ENCODE measurements at regions not wholly inside any gene's neighbourhood (a gene's known extent, or its start where the extent isn't known, plus 50 kb on each side); places are given as distances from the start of the nearest gene placed in this dataset.
"Not testable (repeated sequence)": the region's sequence is repeated elsewhere in the genome, so short reads cannot be mapped to it uniquely, and the experiment has no call there.

DNA sequence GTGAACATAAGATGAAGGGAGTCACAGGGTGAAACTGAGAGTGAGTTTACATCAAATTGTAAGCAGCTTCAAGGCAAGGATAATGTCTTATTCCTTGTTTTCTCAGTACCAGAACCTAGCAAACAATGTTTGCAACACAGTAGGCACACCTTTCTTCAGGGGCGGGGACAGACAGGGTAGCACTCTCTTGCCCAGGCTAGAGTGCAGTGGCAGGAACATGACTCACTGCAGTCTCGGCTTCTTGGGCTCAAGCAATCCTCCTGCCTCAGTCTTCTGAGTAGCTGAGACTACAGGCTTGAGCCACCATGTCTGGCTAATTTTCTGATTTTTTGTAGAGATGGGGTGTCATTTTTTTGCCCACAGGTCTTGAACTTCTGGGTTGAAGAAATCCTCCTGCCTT lies 299.8 kb downstream of the CD83 start:
- H3K4me1 ChIP-seq (ENCODE audit: control insufficient read depth in 2 of 2, insufficient read depth in 2 of 2, low read length in 2 of 2) = no peaks in the 10 kb centered on the region
- Mint-ChIP-seq H3K4me1 (peaks cover 0 to 2% (median 0%) of the 10 kb centered on the region in 7 donors), H3K27ac (no peak overlapping the region), H3K4me3 (no peak overlapping the region), H3K36me3 (peaks cover 0 to 11% (median 2%) of the 10 kb centered on the region in 5 donors), H3K9me3 (peaks cover 0 to 4% (median 0%) of the 10 kb centered on the region in 11 donors), H3K27me3 (no peaks in the 10 kb centered on the region)
- no peak overlapping the region for H3K4me3 ChIP-seq (ENCODE audit: low read length)
- H3K36me3 ChIP-seq (ENCODE audit: control insufficient read depth in 2 of 3, insufficient read depth in 3 of 3, low read length in 3 of 3) = no peaks in the 10 kb centered on the region
- no peak for ATAC-seq
- no peak overlapping the region for H3K27ac ChIP-seq (ENCODE audit: low read depth, low read length)
- H3K27me3 ChIP-seq (ENCODE audit: control insufficient read depth in 2 of 2, insufficient read depth in 2 of 2, low read length in 2 of 2) = no peaks in the 10 kb centered on the region
- ChIA-PET POLR2A (interaction anchor here (0.7 kb wide), 1 partner anchor 45 kb away, joined by 3 read pairs; no protein-coding TSS in a partner anchor), CTCF (no interaction called here)
- intact Hi-C loops (cut with micrococcal nuclease) = no loop called here
- no peaks in the 10 kb centered on the region for H3K9me3 ChIP-seq (ENCODE audit: control insufficient read depth in 2 of 3, low read length in 3 of 3)
- DNase-seq = no peak

DNA sequence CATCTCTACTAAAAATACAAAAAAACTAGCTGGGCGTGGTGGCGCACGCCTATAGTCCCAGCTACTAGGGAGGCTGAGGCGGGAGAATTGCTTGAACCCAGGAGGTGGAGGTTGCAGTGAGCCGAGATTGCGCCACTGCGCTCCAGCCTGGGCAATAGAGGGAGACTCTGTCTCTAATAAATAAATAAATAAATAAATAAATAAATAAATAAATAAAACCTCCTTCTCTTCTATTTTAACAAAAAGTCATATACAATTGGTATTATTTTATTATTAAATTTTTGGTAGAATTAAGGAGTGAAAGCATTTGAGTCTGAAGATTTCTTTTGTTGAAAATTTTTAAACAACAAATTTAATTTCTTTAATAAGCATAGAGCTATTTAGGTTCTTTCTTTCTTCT lies 301.7 kb downstream of the CD83 start:
- H3K27ac ChIP-seq (ENCODE audit: low read depth, low read length); H3K4me3 ChIP-seq (ENCODE audit: low read length); H3K36me3 ChIP-seq (ENCODE audit: control insufficient read depth in 2 of 3, insufficient read depth in 3 of 3, low read length in 3 of 3); H3K9me3 ChIP-seq (ENCODE audit: control insufficient read depth in 2 of 3, low read length in 3 of 3); ATAC-seq; H3K9me3 Mint-ChIP-seq; H3K27me3 ChIP-seq (ENCODE audit: control insufficient read depth in 2 of 2, insufficient read depth in 2 of 2, low read length in 2 of 2); H3K27ac Mint-ChIP-seq; POLR2A ChIA-PET; H3K4me3 Mint-ChIP-seq; intact Hi-C loops (cut with micrococcal nuclease); DNase-seq; H3K4me1 ChIP-seq (ENCODE audit: control insufficient read depth in 2 of 2, insufficient read depth in 2 of 2, low read length in 2 of 2); H3K4me1 Mint-ChIP-seq; H3K27me3 Mint-ChIP-seq: not testable (repeated sequence)
- peaks cover 0 to 11% (median 5%) of the 10 kb centered on the region in 5 donors for H3K36me3 Mint-ChIP-seq
- CTCF ChIA-PET = interaction anchor here (1.1 kb wide), 1 partner anchor 75 kb away, joined by 3 read pairs; no protein-coding TSS in a partner anchor

DNA sequence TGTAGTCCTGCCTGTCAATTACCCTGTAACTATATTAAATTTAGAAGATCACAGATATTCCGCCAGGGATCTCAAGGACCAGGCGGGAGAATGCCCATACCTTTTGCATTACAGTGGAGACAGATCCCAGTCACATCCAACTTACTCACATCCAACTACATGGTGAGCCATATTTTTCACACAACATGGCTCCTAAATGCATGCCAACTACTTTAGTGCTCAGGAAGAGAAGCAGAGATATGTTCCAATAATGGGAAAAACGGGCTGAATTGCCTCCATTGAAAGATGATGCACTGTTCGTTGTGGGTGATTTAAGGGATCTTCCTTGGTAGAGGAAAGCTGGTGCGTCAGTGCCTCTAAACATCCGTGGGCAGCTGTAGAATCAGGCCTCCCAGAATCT lies 304.5 kb downstream of the CD83 start:
- no peak overlapping the region for H3K4me3 Mint-ChIP-seq
- Histone ChIP-seq H3K27ac (ENCODE audit: low read depth, low read length) (no peak overlapping the region), H3K4me1 (ENCODE audit: control insufficient read depth in 2 of 2, insufficient read depth in 2 of 2, low read length in 2 of 2) (no peaks in the 10 kb centered on the region), H3K36me3 (ENCODE audit: control insufficient read depth in 2 of 3, insufficient read depth in 3 of 3, low read length in 3 of 3) (no peaks in the 10 kb centered on the region), H3K4me3 (ENCODE audit: low read length) (no peak overlapping the region), H3K27me3 (ENCODE audit: control insufficient read depth in 2 of 2, insufficient read depth in 2 of 2, low read length in 2 of 2) (no peaks in the 10 kb centered on the region), H3K9me3 (ENCODE audit: control insufficient read depth in 2 of 3, low read length in 3 of 3) (no peaks in the 10 kb centered on the region)
- H3K27me3 Mint-ChIP-seq = no peaks in the 10 kb centered on the region
- peaks cover 0 to 11% (median 5%) of the 10 kb centered on the region in 5 donors for H3K36me3 Mint-ChIP-seq
- peaks cover 0 to 13% (median 0%) of the 10 kb centered on the region in 7 donors for H3K4me1 Mint-ChIP-seq
- H3K9me3 Mint-ChIP-seq = peaks cover 0 to 4% (median 0%) of the 10 kb centered on the region in 11 donors
- CTCF ChIA-PET = interaction anchor here (0.7 kb wide), 1 partner anchor 11 kb away, joined by 4 read pairs; no protein-coding TSS in a partner anchor
- ATAC-seq (no peak), DNase-seq (no peak)
- no peak overlapping the region for H3K27ac Mint-ChIP-seq
- intact Hi-C loops (cut with micrococcal nuclease) = no loop called here
- POLR2A ChIA-PET = no interaction called here

DNA sequence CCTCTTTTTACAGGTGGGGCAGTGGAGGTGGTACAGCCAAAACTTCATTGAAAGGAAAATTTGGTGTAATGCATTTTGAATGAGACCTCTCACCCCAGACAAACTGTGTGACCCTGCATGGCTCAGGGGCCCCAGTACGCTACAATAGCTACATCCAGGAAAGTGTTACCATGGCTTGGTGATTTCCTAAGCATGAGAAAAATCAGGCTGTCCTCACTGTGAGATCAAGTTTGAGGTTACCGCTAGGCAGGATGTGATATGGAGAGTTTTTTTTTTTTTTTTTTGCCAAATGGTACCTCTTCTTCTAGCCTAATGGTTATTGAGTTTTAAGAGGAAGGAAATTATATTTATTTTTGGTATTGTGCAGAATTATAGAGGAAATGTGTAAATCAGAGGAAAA lies 305.3 kb downstream of the CD83 start:
- Mint-ChIP-seq H3K27me3 (no peaks in the 10 kb centered on the region), H3K4me1 (peaks cover 0 to 13% (median 0%) of the 10 kb centered on the region in 7 donors), H3K36me3 (peaks cover 0 to 8% (median 2%) of the 10 kb centered on the region in 5 donors), H3K4me3 (no peak overlapping the region), H3K9me3 (peaks cover 0 to 3% (median 0%) of the 10 kb centered on the region in 11 donors), H3K27ac (peak overlapping the region in 1 of 9 donors; percentile 73)
- no peak overlapping the region for H3K27ac ChIP-seq (ENCODE audit: low read depth, low read length)
- intact Hi-C loops (cut with micrococcal nuclease) = no loop called here
- no peak overlapping the region for H3K4me3 ChIP-seq (ENCODE audit: low read length)
- ChIA-PET CTCF (no interaction called here), POLR2A (interaction anchor here (0.5 kb wide), 1 partner anchor 153 kb away, joined by 3 read pairs; no protein-coding TSS in a partner anchor)
- ATAC-seq (no peak), DNase-seq (no peak)
- H3K36me3 ChIP-seq (ENCODE audit: control insufficient read depth in 2 of 3, insufficient read depth in 3 of 3, low read length in 3 of 3) = no peaks in the 10 kb centered on the region
- no peaks in the 10 kb centered on the region for H3K27me3 ChIP-seq (ENCODE audit: control insufficient read depth in 2 of 2, insufficient read depth in 2 of 2, low read length in 2 of 2)
- no peaks in the 10 kb centered on the region for H3K4me1 ChIP-seq (ENCODE audit: control insufficient read depth in 2 of 2, insufficient read depth in 2 of 2, low read length in 2 of 2)
- no peaks in the 10 kb centered on the region for H3K9me3 ChIP-seq (ENCODE audit: control insufficient read depth in 2 of 3, low read length in 3 of 3)

DNA sequence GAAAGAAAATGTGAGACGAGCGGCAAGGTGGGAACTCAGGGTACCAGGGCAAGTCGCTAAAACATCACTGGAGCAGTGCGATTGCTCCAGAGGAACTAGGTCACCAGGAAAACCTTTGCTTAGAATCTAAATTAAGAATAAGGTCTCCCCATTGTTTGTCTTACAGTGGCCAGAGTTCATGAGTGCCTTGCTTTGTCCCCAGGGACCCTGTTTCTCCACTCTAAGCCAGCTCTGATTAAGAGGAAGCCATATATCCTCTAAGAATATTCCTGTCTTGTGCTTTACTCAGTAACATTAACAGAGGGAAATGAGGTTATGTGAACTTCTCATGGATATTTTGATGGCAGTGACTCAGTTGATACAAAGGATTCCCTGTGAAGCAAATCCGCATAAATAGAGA lies 305.8 kb downstream of the CD83 start:
- H3K9me3 ChIP-seq (ENCODE audit: control insufficient read depth in 2 of 3, low read length in 3 of 3) = no peaks in the 10 kb centered on the region
- peaks cover 0 to 3% (median 0%) of the 10 kb centered on the region in 11 donors for H3K9me3 Mint-ChIP-seq
- H3K27ac Mint-ChIP-seq = no peak overlapping the region
- H3K4me1 ChIP-seq (ENCODE audit: control insufficient read depth in 2 of 2, insufficient read depth in 2 of 2, low read length in 2 of 2) = no peaks in the 10 kb centered on the region
- no peaks in the 10 kb centered on the region for H3K36me3 ChIP-seq (ENCODE audit: control insufficient read depth in 2 of 3, insufficient read depth in 3 of 3, low read length in 3 of 3)
- intact Hi-C loops (cut with micrococcal nuclease) = no loop called here
- no peak overlapping the region for H3K4me3 ChIP-seq (ENCODE audit: low read length)
- H3K4me1 Mint-ChIP-seq = peaks cover 0 to 13% (median 0%) of the 10 kb centered on the region in 7 donors
- H3K27me3 ChIP-seq (ENCODE audit: control insufficient read depth in 2 of 2, insufficient read depth in 2 of 2, low read length in 2 of 2) = no peaks in the 10 kb centered on the region
- ChIA-PET POLR2A (interaction anchor here (0.5 kb wide), 1 partner anchor 154 kb away, joined by 3 read pairs; no protein-coding TSS in a partner anchor), CTCF (no interaction called here)
- no peak overlapping the region for H3K4me3 Mint-ChIP-seq
- H3K27ac ChIP-seq (ENCODE audit: low read depth, low read length) = no peak overlapping the region
- H3K27me3 Mint-ChIP-seq = no peaks in the 10 kb centered on the region
- ATAC-seq = no peak
- DNase-seq = no peak
- H3K36me3 Mint-ChIP-seq = peaks cover 0 to 7% (median 0%) of the 10 kb centered on the region in 5 donors

DNA sequence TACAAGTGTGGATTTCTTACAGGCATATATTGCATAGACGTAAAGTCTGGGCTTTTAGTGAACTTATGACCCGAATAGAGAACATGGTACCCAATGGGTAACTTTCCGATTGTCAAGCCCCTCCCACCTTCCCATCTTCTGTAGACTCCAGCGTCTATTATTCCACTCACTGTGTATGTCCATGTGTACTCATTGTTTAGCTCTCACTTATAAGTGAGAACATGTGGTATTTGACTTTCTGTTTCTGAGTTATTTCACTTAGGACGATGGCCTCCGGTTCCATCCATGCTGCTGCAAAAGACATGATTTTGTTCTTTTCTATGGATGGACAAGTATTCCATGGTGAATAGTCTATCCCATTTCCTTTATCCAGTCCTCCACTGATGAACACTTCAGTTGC lies 306.4 kb downstream of the CD83 start:
- Histone ChIP-seq H3K36me3 (ENCODE audit: control insufficient read depth in 2 of 3, insufficient read depth in 3 of 3, low read length in 3 of 3) (no peaks in the 10 kb centered on the region), H3K27ac (ENCODE audit: low read depth, low read length) (no peak overlapping the region), H3K27me3 (ENCODE audit: control insufficient read depth in 2 of 2, insufficient read depth in 2 of 2, low read length in 2 of 2) (no peaks in the 10 kb centered on the region), H3K9me3 (ENCODE audit: control insufficient read depth in 2 of 3, low read length in 3 of 3) (no peaks in the 10 kb centered on the region), H3K4me1 (ENCODE audit: control insufficient read depth in 2 of 2, insufficient read depth in 2 of 2, low read length in 2 of 2) (no peaks in the 10 kb centered on the region), H3K4me3 (ENCODE audit: low read length) (no peak overlapping the region)
- Mint-ChIP-seq H3K36me3 (peaks cover 0 to 7% (median 0%) of the 10 kb centered on the region in 5 donors), H3K4me3 (no peak overlapping the region), H3K9me3 (peaks cover 0 to 3% (median 0%) of the 10 kb centered on the region in 11 donors), H3K4me1 (peaks cover 0 to 13% (median 0%) of the 10 kb centered on the region in 7 donors), H3K27ac (no peak overlapping the region), H3K27me3 (no peaks in the 10 kb centered on the region)
- intact Hi-C loops (cut with micrococcal nuclease) = no loop called here
- DNase-seq (no peak), ATAC-seq (no peak)
- POLR2A ChIA-PET = no interaction called here
- CTCF ChIA-PET = no interaction called here

DNA sequence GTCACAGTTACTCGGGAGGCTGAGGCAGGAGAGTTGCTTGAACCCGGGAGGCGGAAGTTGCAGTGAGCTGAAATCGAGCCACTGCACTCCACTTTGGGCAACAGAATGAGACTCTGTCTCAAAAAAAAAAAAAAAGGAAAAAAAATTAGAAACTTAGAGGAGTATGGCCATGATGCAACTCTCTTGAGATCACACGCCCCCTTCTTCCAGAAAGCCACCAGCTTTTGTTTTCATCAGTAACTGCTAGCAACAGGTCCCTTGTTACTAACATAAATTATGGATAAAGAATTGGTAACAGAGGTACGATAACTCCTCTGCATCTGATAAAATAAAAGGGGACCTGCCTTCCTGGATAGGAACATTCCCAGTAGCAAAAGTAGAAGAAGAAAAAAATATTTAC lies 308.2 kb downstream of the CD83 start:
- no peak for DNase-seq
- ChIA-PET POLR2A (no interaction called here), CTCF (no interaction called here)
- Mint-ChIP-seq H3K27me3 (no peaks in the 10 kb centered on the region), H3K4me3 (no peak overlapping the region), H3K9me3 (peaks cover 0 to 2% (median 0%) of the 10 kb centered on the region in 11 donors), H3K27ac (no peak overlapping the region), H3K4me1 (peaks cover 0 to 13% (median 0%) of the 10 kb centered on the region in 7 donors), H3K36me3 (peaks cover 0 to 5% (median 0%) of the 10 kb centered on the region in 5 donors)
- H3K27me3 ChIP-seq (ENCODE audit: control insufficient read depth in 2 of 2, insufficient read depth in 2 of 2, low read length in 2 of 2) = no peaks in the 10 kb centered on the region
- H3K4me3 ChIP-seq (ENCODE audit: low read length) = no peak overlapping the region
- H3K36me3 ChIP-seq (ENCODE audit: control insufficient read depth in 2 of 3, insufficient read depth in 3 of 3, low read length in 3 of 3) = no peaks in the 10 kb centered on the region
- no peak for ATAC-seq
- no peaks in the 10 kb centered on the region for H3K4me1 ChIP-seq (ENCODE audit: control insufficient read depth in 2 of 2, insufficient read depth in 2 of 2, low read length in 2 of 2)
- intact Hi-C loops (cut with micrococcal nuclease) = no loop called here
- H3K27ac ChIP-seq (ENCODE audit: low read depth, low read length) = no peak overlapping the region
- H3K9me3 ChIP-seq (ENCODE audit: control insufficient read depth in 2 of 3, low read length in 3 of 3) = no peaks in the 10 kb centered on the region

Data from naive thymus-derived CD4-positive, alpha-beta T cell (primary cell).